BJ (cell line): ENCODE measurements at regions not wholly inside any gene's neighbourhood (a gene's known extent, or its start where the extent isn't known, plus 50 kb on each side); places are given as distances from the start of the nearest gene placed in this dataset.

Experiments
- CTCF ChIA-PET: fragments of 350-600 bp; formaldehyde crosslinking; extraction: SDS; loops from one replicate; lab custom pipeline; 2021; ENCODE audit warnings: antibody characterized with exemption, inconsistent platforms; lab: Yijun Ruan, JAX
- POLR2A ChIA-PET: fragments of 300-600 bp; sonication (Branson Sonifier 250); formaldehyde crosslinking; extraction: SDS; loops from one replicate; lab custom pipeline; 2021; ENCODE audit warnings: antibody characterized with exemption; lab: Charles Lee
- DNase-seq: peaks from one replicate; pipeline ENCODE4 v3.0.0-alpha.2; 2011; ENCODE audit warnings: low read depth
- H3K27me3 ChIP-seq: 2 replicates; pipeline ENCODE4 v1.6.0; 2011; ENCODE audit warnings: low read length; ENCODE audit not compliant: control insufficient read depth, insufficient read depth
- H3K36me3 ChIP-seq: 2 replicates; pipeline ENCODE4 v1.5.1; 2011; ENCODE audit warnings: low read length; ENCODE audit not compliant: control insufficient read depth, insufficient read depth
- H3K4me3 ChIP-seq: 2 replicates; pipeline ENCODE4 v1.5.1; 2011; ENCODE audit warnings: low read depth, mild to moderate bottlenecking, control low read depth, low read length
- TF ChIP-seq, protein P1 (sequence below): IDR thresholded peaks from 2 replicates; pipeline ENCODE4 v1.5.1; 2011; ENCODE audit warnings: low read depth, mild to moderate bottlenecking, control low read depth, inconsistent platforms, low read length, moderate library complexity; ENCODE audit not compliant: insufficient read depth

- DNase-seq = no peak
- Histone ChIP-seq H3K4me3 (no peak overlapping the region), H3K36me3 (no peaks in the 10 kb centered on the region), H3K27me3 (no peaks in the 10 kb centered on the region)
- CTCF ChIA-PET = no interaction called here
- POLR2A ChIA-PET = no interaction called here
- TF ChIP-seq, protein P1, sequence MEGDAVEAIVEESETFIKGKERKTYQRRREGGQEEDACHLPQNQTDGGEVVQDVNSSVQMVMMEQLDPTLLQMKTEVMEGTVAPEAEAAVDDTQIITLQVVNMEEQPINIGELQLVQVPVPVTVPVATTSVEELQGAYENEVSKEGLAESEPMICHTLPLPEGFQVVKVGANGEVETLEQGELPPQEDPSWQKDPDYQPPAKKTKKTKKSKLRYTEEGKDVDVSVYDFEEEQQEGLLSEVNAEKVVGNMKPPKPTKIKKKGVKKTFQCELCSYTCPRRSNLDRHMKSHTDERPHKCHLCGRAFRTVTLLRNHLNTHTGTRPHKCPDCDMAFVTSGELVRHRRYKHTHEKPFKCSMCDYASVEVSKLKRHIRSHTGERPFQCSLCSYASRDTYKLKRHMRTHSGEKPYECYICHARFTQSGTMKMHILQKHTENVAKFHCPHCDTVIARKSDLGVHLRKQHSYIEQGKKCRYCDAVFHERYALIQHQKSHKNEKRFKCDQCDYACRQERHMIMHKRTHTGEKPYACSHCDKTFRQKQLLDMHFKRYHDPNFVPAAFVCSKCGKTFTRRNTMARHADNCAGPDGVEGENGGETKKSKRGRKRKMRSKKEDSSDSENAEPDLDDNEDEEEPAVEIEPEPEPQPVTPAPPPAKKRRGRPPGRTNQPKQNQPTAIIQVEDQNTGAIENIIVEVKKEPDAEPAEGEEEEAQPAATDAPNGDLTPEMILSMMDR = no peak
Measured at GRCh38 chr4:12207396-12207795, 778.7 kb upstream of the HS3ST1 start.

GRCh38 chr4:12206091-12206490 lies 777.4 kb upstream of the HS3ST1 start:
- POLR2A ChIA-PET = no interaction called here
- H3K4me3 ChIP-seq = no peak overlapping the region
- H3K27me3 ChIP-seq = no peaks in the 10 kb centered on the region
- CTCF ChIA-PET = no interaction called here
- DNase-seq = no peak
- TF ChIP-seq, protein P1 = no peak
- no peaks in the 10 kb centered on the region for H3K36me3 ChIP-seq

DNA sequence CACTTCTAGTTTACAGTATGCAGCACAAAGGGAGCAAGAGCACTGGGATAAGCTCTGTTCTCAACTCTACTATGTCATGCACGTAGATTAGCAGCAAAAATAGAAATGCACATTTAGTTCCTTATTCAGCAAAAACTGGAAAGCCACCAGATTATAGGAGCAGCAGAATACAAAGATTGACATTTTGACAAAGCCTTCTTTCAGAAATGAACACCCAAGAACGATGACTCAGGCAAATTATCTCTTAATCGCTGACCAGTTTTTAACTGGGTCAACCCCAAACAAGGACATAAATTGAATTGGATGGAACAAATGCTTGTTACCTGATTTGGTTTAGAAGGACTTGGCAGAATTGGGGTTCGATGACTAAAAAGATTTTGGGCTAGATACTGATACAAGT lies 775.3 kb upstream of the HS3ST1 start:
- H3K4me3 ChIP-seq = no peak overlapping the region
- no peak for DNase-seq
- no peaks in the 10 kb centered on the region for H3K36me3 ChIP-seq
- H3K27me3 ChIP-seq = no peaks in the 10 kb centered on the region
- TF ChIP-seq, protein P1 = no peak
- ChIA-PET CTCF (no interaction called here), POLR2A (no interaction called here)

- ChIA-PET POLR2A (no interaction called here), CTCF (no interaction called here)
- Histone ChIP-seq H3K36me3 (no peaks in the 10 kb centered on the region), H3K27me3 (no peaks in the 10 kb centered on the region), H3K4me3 (no peak overlapping the region)
- TF ChIP-seq, protein P1 = no peak
- no peak for DNase-seq
Measured at GRCh38 chr4:12200226-12200625, 771.5 kb upstream of the HS3ST1 start.

- ChIA-PET POLR2A (no interaction called here), CTCF (no interaction called here)
- H3K4me3 ChIP-seq = no peak overlapping the region
- TF ChIP-seq, protein P1 = no peak
- H3K27me3 ChIP-seq = no peaks in the 10 kb centered on the region
- H3K36me3 ChIP-seq = no peaks in the 10 kb centered on the region
- DNase-seq = no peak
Measured at GRCh38 chr4:12186526-12186925, 757.8 kb upstream of the HS3ST1 start.
